GM12878 (cell line): ENCODE measurements at regions not wholly inside any gene's neighbourhood (a gene's known extent, or its start where the extent isn't known, plus 50 kb on each side); places are given as distances from the start of the nearest gene placed in this dataset.

Experiments
- ATAC-seq: fragments of 200-7000 bp; cut with Tn5 transposase; 3 replicates; pipeline ENCODE4 v1.9.1; 2020; ENCODE audit warnings: mild to moderate bottlenecking, moderate library complexity
- BruUV-seq: library from RNA; stranded (reverse); fragments of 400-500 nt; replicated peaks from 2 replicates; lab custom pipeline; 2021; lab: Mats Ljungman, UMichigan
- CTCF ChIA-PET: fragments of 300-600 bp; sonication (Branson Sonifier 250); formaldehyde crosslinking; extraction: SDS; loops from one replicate; lab custom pipeline; 2021; ENCODE audit warnings: inconsistent platforms; lab: Yijun Ruan, JAX
- POLR2A ChIA-PET: fragments of 350-600 bp; formaldehyde crosslinking; extraction: SDS; loops from one replicate; lab custom pipeline; 2021; ENCODE audit warnings: inconsistent platforms; lab: Charles Lee
- RAD21 ChIA-PET: fragments of 300-600 bp; sonication (Branson Sonifier 250); formaldehyde crosslinking; loops from one replicate; lab custom pipeline; 2023; ENCODE audit warnings: antibody characterized with exemption; ENCODE audit not compliant: unreplicated experiment; lab: Charles Lee
- SMC1A ChIA-PET: fragments of 300-600 bp; sonication (Branson Sonifier 250); formaldehyde crosslinking; loops from one replicate; lab custom pipeline; 2023; ENCODE audit not compliant: unreplicated experiment, uncharacterized antibody; lab: Charles Lee
- DNase-seq: peaks from one replicate; pipeline ENCODE4 v3.0.0-alpha.2; 2011; ENCODE audit warnings: low read depth, low spot score
- FAIRE-seq: peaks from 3 replicates; lab custom pipeline; 2011; peaks lifted over from hg19 to GRCh38; lab: Jason Lieb, UNC
- H2AFZ ChIP-seq: 2 replicates; pipeline ENCODE4 v1.6.0; 2011; ENCODE audit warnings: low read depth, low read length, control low read depth; ENCODE audit not compliant: control insufficient read depth
- H3K27ac ChIP-seq: 2 replicates; pipeline ENCODE4 v1.5.1; 2011; ENCODE audit warnings: control low read depth; ENCODE audit not compliant: control insufficient read depth, insufficient read depth
- H3K27me3 ChIP-seq, 2 experiments: replicated peaks in 1 of 2; 2 replicates each; pipeline versions ENCODE4 v1.6.0 to v1.6.1; 2011; ENCODE audit warnings: low read length in 1 of 2; ENCODE audit not compliant: control insufficient read depth in 2 of 2, insufficient read depth in 2 of 2
- H3K36me3 ChIP-seq, 2 experiments: 2 replicates each; pipeline ENCODE4 v1.5.1; 2011; ENCODE audit warnings: low read length in 1 of 2; ENCODE audit not compliant: control insufficient read depth in 2 of 2, insufficient read depth in 2 of 2
- H3K4me1 ChIP-seq: 2 replicates; pipeline ENCODE4 v1.6.1; 2011; ENCODE audit warnings: mild to moderate bottlenecking, low read length, moderate library complexity, mixed read lengths; ENCODE audit not compliant: control insufficient read depth, insufficient read depth
- H3K4me2 ChIP-seq: 2 replicates; pipeline ENCODE4 v1.6.0; 2011; ENCODE audit warnings: control low read depth; ENCODE audit not compliant: control insufficient read depth, insufficient read depth
- H3K4me3 ChIP-seq: fragments of 200-600 bp; sonication (generic); 2 replicates; pipeline ENCODE4 v1.5.1; 2016
- H3K79me2 ChIP-seq: 2 replicates; pipeline ENCODE4 v1.6.0; 2011; ENCODE audit warnings: low read length; ENCODE audit not compliant: control insufficient read depth, insufficient read depth
- H3K9ac ChIP-seq: 2 replicates; pipeline ENCODE4 v1.8.0; 2011; ENCODE audit warnings: low read length, control low read depth, mixed read lengths; ENCODE audit not compliant: control insufficient read depth, insufficient read depth
- H3K9me3 ChIP-seq: replicated peaks from 3 replicates; pipeline ENCODE4 v1.5.1; 2011; ENCODE audit warnings: mild to moderate bottlenecking, low read length; ENCODE audit not compliant: control insufficient read depth, insufficient read depth
- H4K20me1 ChIP-seq: 2 replicates; pipeline ENCODE4 v1.6.0; 2011; ENCODE audit not compliant: control insufficient read depth, insufficient read depth
- ATF3 ChIP-seq: IDR thresholded peaks from 2 replicates; pipeline ENCODE4 v1.6.1; 2011; ENCODE audit warnings: low read depth, mild to moderate bottlenecking, low read length, moderate library complexity, borderline replicate concordance; ENCODE audit errors: extremely low read depth
- BCL3 ChIP-seq: IDR thresholded peaks from 2 replicates; pipeline ENCODE4 v1.6.1; 2011; ENCODE audit warnings: borderline replicate concordance, low read depth, mild to moderate bottlenecking, moderate library complexity, low read length; ENCODE audit not compliant: insufficient read depth, poor library complexity, severe bottlenecking
- BMI1 ChIP-seq: fragments of 450-650 bp; IDR thresholded peaks from 2 replicates; pipeline ENCODE4 v1.6.1; 2016; ENCODE audit warnings: mild to moderate bottlenecking, moderate library complexity, borderline replicate concordance
- CBX5 ChIP-seq: sonication (generic); IDR thresholded peaks from 2 replicates; pipeline ENCODE4 v1.6.1; 2016; ENCODE audit warnings: low read depth, moderate library complexity, mild to moderate bottlenecking, inconsistent platforms
- DPF2 ChIP-seq: fragments of 450-650 bp; IDR thresholded peaks from 2 replicates; pipeline ENCODE4 v1.6.1; 2017; ENCODE audit warnings: mild to moderate bottlenecking
- EP300 ChIP-seq, 2 experiments: fragments of 150-350 bp in 1 of 2; IDR thresholded peaks; 2 replicates each; pipeline ENCODE4 v1.6.1; 2011 to 2012; ENCODE audit warnings: low read depth in 2 of 2, low read length in 2 of 2, borderline replicate concordance in 1 of 2, improper control_type of control experiment in 1 of 2, inconsistent platforms in 1 of 2; ENCODE audit not compliant: control insufficient read depth in 1 of 2
- ESRRA ChIP-seq: IDR thresholded peaks from 2 replicates; pipeline ENCODE4 v1.6.1; 2012; ENCODE audit warnings: mild to moderate bottlenecking, low read length, improper control_type of control experiment
- HCFC1 ChIP-seq: fragments of 150-350 bp; IDR thresholded peaks from 2 replicates; pipeline ENCODE4 v1.6.1; 2014; ENCODE audit warnings: low read length
- IRF4 ChIP-seq: IDR thresholded peaks from 2 replicates; pipeline ENCODE4 v1.6.1; 2011; ENCODE audit warnings: low read depth, low read length
- IRF5 ChIP-seq: fragments of 450-650 bp; IDR thresholded peaks from 2 replicates; pipeline ENCODE4 v1.6.1; 2017; ENCODE audit warnings: borderline replicate concordance
- MLLT1 ChIP-seq: fragments of 450-650 bp; IDR thresholded peaks from 2 replicates; pipeline ENCODE4 v1.6.1; 2016; ENCODE audit warnings: mild to moderate bottlenecking
- NFIC ChIP-seq: IDR thresholded peaks from 2 replicates; pipeline ENCODE4 v1.6.1; 2012; ENCODE audit warnings: low read depth, mild to moderate bottlenecking, inconsistent platforms, low read length, moderate library complexity
- RAD21 ChIP-seq: IDR thresholded peaks from 2 replicates; pipeline ENCODE4 v1.6.1; 2011; ENCODE audit warnings: mild to moderate bottlenecking, low read depth, low read length, moderate library complexity; ENCODE audit not compliant: insufficient read depth
- RUNX3 ChIP-seq: IDR thresholded peaks from 2 replicates; pipeline ENCODE4 v1.6.1; 2012; ENCODE audit warnings: low read length, inconsistent platforms
- SRF ChIP-seq, 2 experiments: IDR thresholded peaks; 2 replicates each; pipeline ENCODE4 v1.6.1; 2011; ENCODE audit warnings: low read depth in 2 of 2, low read length in 2 of 2, mild to moderate bottlenecking in 1 of 2, moderate library complexity in 1 of 2
- ZNF207 ChIP-seq: fragments of 450-650 bp; IDR thresholded peaks from 2 replicates; pipeline ENCODE4 v1.6.1; 2014; ENCODE audit warnings: antibody characterized with exemption, mild to moderate bottlenecking, borderline replicate concordance
- ZZZ3 ChIP-seq: IDR thresholded peaks from 2 replicates; pipeline ENCODE4 v1.6.1; 2011; ENCODE audit warnings: low read depth; ENCODE audit not compliant: control insufficient read depth, insufficient read length
- WGBS: methylation state at CpG from one replicate; pipeline ENCODE4 v1.1.6; 2016; ENCODE audit warnings: low lambda C conversion rate; ENCODE audit not compliant: insufficient replicate concordance, insufficient coverage; ENCODE audit errors: missing lambda C conversion rate; 5-methylcytosine and 5-hydroxymethylcytosine counted together
- in situ Hi-C: fragments of 300-500 bp; cut with MboI; formaldehyde crosslinking; loops from 9 replicates; pipeline ENCODE4 v1.14.3; 2018; ENCODE audit warnings: mixed read lengths
- intact Hi-C: fragments of 100-400 bp; cut with micrococcal nuclease; formaldehyde crosslinking; loops from one replicate; pipeline ENCODE4 v1.14.2; 2022; ENCODE audit not compliant: unreplicated experiment
- TF ChIP-seq, protein P1 (sequence below): fragments of 450-650 bp; IDR thresholded peaks from 2 replicates; pipeline ENCODE4 v1.6.1; 2018; ENCODE audit warnings: borderline replicate concordance, mild to moderate bottlenecking; ENCODE audit not compliant: partially characterized antibody

- intact Hi-C loops = no loop called here
- Histone ChIP-seq H2AFZ (no peak overlapping the region), H4K20me1 (no peaks in the 10 kb centered on the region), H3K9ac (no peak overlapping the region), H3K27me3 (no peaks in the 10 kb centered on the region), H3K4me3 (no peak overlapping the region), H3K79me2 (no peaks in the 10 kb centered on the region), H3K4me2 (no peak overlapping the region), H3K4me1 (no peaks in the 10 kb centered on the region), H3K36me3 (no peaks in the 10 kb centered on the region), H3K27ac (no peak overlapping the region), H3K9me3 (no peaks in the 10 kb centered on the region; the same call in 2 of the 3 replicates)
- TF ChIP-seq ZZZ3 (no peak), ESRRA (no peak), HCFC1 (no peak), DPF2 (no peak), BMI1 (no peak), RUNX3 (no peak), SRF (IDR thresholded peaks at IDR 0.05; ENCODE audit: low read depth in 2 of 2, low read length in 2 of 2) (no peak), IRF4 (no peak), CBX5 (no peak), RAD21 (no peak), NFIC (no peak), ATF3 (no peak), EP300 (IDR thresholded peaks at IDR 0.05; ENCODE audit: borderline replicate concordance in 1 of 2, control insufficient read depth in 1 of 2, low read depth in 2 of 2, low read length in 2 of 2) (no peak), MLLT1 (no peak), IRF5 (no peak), BCL3 (no peak), ZNF207 (no peak)
- TF ChIP-seq, protein P1, sequence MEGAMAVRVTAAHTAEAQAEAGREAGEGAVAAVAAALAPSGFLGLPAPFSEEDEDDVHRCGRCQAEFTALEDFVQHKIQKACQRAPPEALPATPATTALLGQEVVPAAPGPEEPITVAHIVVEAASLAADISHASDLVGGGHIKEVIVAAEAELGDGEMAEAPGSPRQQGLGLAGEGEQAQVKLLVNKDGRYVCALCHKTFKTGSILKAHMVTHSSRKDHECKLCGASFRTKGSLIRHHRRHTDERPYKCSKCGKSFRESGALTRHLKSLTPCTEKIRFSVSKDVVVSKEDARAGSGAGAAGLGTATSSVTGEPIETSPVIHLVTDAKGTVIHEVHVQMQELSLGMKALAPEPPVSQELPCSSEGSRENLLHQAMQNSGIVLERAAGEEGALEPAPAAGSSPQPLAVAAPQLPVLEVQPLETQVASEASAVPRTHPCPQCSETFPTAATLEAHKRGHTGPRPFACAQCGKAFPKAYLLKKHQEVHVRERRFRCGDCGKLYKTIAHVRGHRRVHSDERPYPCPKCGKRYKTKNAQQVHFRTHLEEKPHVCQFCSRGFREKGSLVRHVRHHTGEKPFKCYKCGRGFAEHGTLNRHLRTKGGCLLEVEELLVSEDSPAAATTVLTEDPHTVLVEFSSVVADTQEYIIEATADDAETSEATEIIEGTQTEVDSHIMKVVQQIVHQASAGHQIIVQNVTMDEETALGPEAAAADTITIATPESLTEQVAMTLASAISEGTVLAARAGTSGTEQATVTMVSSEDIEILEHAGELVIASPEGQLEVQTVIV = no peak
- ChIA-PET RAD21 (no interaction called here), SMC1A (interaction anchor here (0.5 kb wide), 1 partner anchor 342 kb away, joined by 3 read pairs; no protein-coding TSS in a partner anchor), POLR2A (no interaction called here), CTCF (no interaction called here)
- BruUV-seq = no TSS peak
- FAIRE-seq (no peak), DNase-seq (no peak), ATAC-seq (no peak)
- in situ Hi-C loops = no loop called here
- WGBS = 0% methylated on average over 4 of the region's 4 CpGs
Observed at GRCh38 chr2:221810245-221810644, 238.1 kb upstream of the EPHA4 start.
